Activated B cell treated with CpG ODN at 0.5 μM for 24 hours (primary cell): ENCODE measurements at regions not wholly inside any gene's neighbourhood (a gene's known extent, or its start where the extent isn't known, plus 50 kb on each side); places are given as distances from the start of the nearest gene placed in this dataset.

ENCODE experiments used
- ATAC-seq: fragments of 200-7000 bp; cut with Tn5 transposase; one replicate; pipeline ENCODE4 v1.10.0; 2021; ENCODE audit warnings: low read depth, mild to moderate bottlenecking, moderate library complexity
- CTCF ChIA-PET: fragments of 350-600 bp; sonication (Branson Sonifier 250); formaldehyde crosslinking; loops from one replicate; lab custom pipeline; 2021; ENCODE audit warnings: antibody characterized with exemption; lab: Charles Lee
- POLR2A ChIA-PET: fragments of 350-600 bp; sonication (Branson Sonifier 250); formaldehyde crosslinking; loops from one replicate; lab custom pipeline; 2021; ENCODE audit warnings: antibody characterized with exemption; lab: Charles Lee
- DNase-seq: peaks from one replicate; pipeline ENCODE4 v3.0.0; 2022
- H3K27ac Mint-ChIP-seq: one replicate; pipeline ENCODE4 v1.8.0; 2020; ENCODE audit warnings: mixed read lengths
- H3K27me3 Mint-ChIP-seq: one replicate; pipeline ENCODE4 v1.8.0; 2021; ENCODE audit warnings: mixed read lengths
- H3K36me3 Mint-ChIP-seq: one replicate; pipeline ENCODE4 v1.8.0; 2021; ENCODE audit warnings: low read depth, mixed read lengths
- H3K4me1 Mint-ChIP-seq: one replicate; pipeline ENCODE4 v1.8.0; 2021; ENCODE audit warnings: mixed read lengths
- H3K4me3 Mint-ChIP-seq: one replicate; pipeline ENCODE4 v1.8.0; 2020; ENCODE audit warnings: mild to moderate bottlenecking, mixed read lengths
- H3K9me3 Mint-ChIP-seq: one replicate; pipeline ENCODE4 v1.8.0; 2020; ENCODE audit warnings: mixed read lengths
- CTCF ChIP-seq: fragments of 200-600 bp; IDR thresholded peaks from one replicate; pipeline ENCODE4 v1.8.0; 2022; ENCODE audit warnings: antibody characterized with exemption, mild to moderate bottlenecking
- intact Hi-C: fragments of 100-400 bp; cut with micrococcal nuclease; formaldehyde crosslinking; loops from one replicate; pipeline ENCODE4 v1.15.1; 2024

GRCh38 chr14:85038526-85039352 lies 491.2 kb upstream of the FLRT2 start:
- intact Hi-C loops, result no loop called here
- no peak for DNase-seq
- peaks cover 12% of the 10 kb centered on the region for H3K9me3 Mint-ChIP-seq
- H3K4me3 Mint-ChIP-seq, result no peak overlapping the region
- no peak for TF ChIP-seq CTCF
- no peak for ATAC-seq
- no peaks in the 10 kb centered on the region for H3K27me3 Mint-ChIP-seq
- H3K36me3 Mint-ChIP-seq, result no peaks in the 10 kb centered on the region
- H3K4me1 Mint-ChIP-seq, result no peaks in the 10 kb centered on the region
- ChIA-PET POLR2A (no interaction called here), CTCF (no interaction called here)
- H3K27ac Mint-ChIP-seq, result no peak overlapping the region

GRCh38 chr14:85039353-85039626 lies 490.7 kb upstream of the FLRT2 start:
- Mint-ChIP-seq H3K36me3 (no peaks in the 10 kb centered on the region), H3K4me1 (no peaks in the 10 kb centered on the region), H3K9me3 (peaks cover 12% of the 10 kb centered on the region), H3K4me3 (no peak overlapping the region), H3K27me3 (no peaks in the 10 kb centered on the region), H3K27ac (no peak overlapping the region)
- ChIA-PET CTCF (no interaction called here), POLR2A (no interaction called here)
- no peak for TF ChIP-seq CTCF
- DNase-seq (no peak), ATAC-seq (no peak)
- intact Hi-C loops, result no loop called here

GRCh38 chr14:85040046-85040685 lies 489.8 kb upstream of the FLRT2 start:
- Mint-ChIP-seq H3K36me3 (no peaks in the 10 kb centered on the region), H3K4me3 (no peak overlapping the region), H3K27me3 (no peaks in the 10 kb centered on the region), H3K4me1 (no peaks in the 10 kb centered on the region), H3K9me3 (peaks cover 12% of the 10 kb centered on the region), H3K27ac (no peak overlapping the region)
- CTCF ChIA-PET, result no interaction called here
- POLR2A ChIA-PET, result no interaction called here
- TF ChIP-seq CTCF, result no peak
- DNase-seq, result no peak
- intact Hi-C loops, result no loop called here
- no peak for ATAC-seq

GRCh38 chr14:85041618-85042017 lies 488.3 kb upstream of the FLRT2 start:
- H3K27ac Mint-ChIP-seq, result no peak overlapping the region
- H3K36me3 Mint-ChIP-seq, result no peaks in the 10 kb centered on the region
- DNase-seq, result no peak

More at GRCh38 chr14:85041618-85042017, 488.3 kb upstream of the FLRT2 start:
- Mint-ChIP-seq H3K4me3 (no peak overlapping the region), H3K27me3 (no peaks in the 10 kb centered on the region), H3K9me3 (peaks cover 10% of the 10 kb centered on the region), H3K4me1 (no peaks in the 10 kb centered on the region)
- intact Hi-C loops, result no loop called here
- POLR2A ChIA-PET, result no interaction called here
- CTCF ChIA-PET, result no interaction called here
- ATAC-seq, result no peak
- TF ChIP-seq CTCF, result no peak
